SK-N-SH (cell line): ENCODE measurements at regions not wholly inside any gene's neighbourhood (a gene's known extent, or its start where the extent isn't known, plus 50 kb on each side); places are given as distances from the start of the nearest gene placed in this dataset.

ENCODE experiments used
- CTCF ChIA-PET: fragments of 300-600, 350-600 bp; formaldehyde crosslinking; extraction: SDS; loops from one replicate; lab custom pipeline; 2021; lab: Yijun Ruan, JAX
- POLR2A ChIA-PET: fragments of 350-600 bp; sonication (Branson Sonifier 250); formaldehyde crosslinking; extraction: SDS; loops from one replicate; lab custom pipeline; 2020; ENCODE audit warnings: antibody characterized with exemption, inconsistent platforms; lab: Yijun Ruan, JAX
- DNase-seq: peaks from one replicate; pipeline ENCODE4 v3.0.0; 2012
- H2AFZ ChIP-seq: fragments of 200-600 bp; sonication (generic); 2 replicates; pipeline ENCODE4 v1.8.1; 2016; ENCODE audit warnings: antibody characterized with exemption, mild to moderate bottlenecking, low read depth
- H3F3A ChIP-seq: fragments of 200-600 bp; sonication (generic); replicated peaks from 2 replicates; pipeline ENCODE3; 2016; ENCODE audit warnings: antibody characterized with exemption, mild to moderate bottlenecking; ENCODE audit not compliant: insufficient read depth
- H3K27ac ChIP-seq, 2 experiments: fragments of 200-500 bp in 1 of 2; fragments of 200-600 bp in 1 of 2; sonication (Bioruptor generic) in 1 of 2; sonication (generic), shearing (Covaris generic) in 1 of 2; 2 replicates each; pipeline versions ENCODE4 v1.5.1 to v1.6.1; 2014 to 2016; ENCODE audit warnings: low read depth in 2 of 2, inconsistent platforms in 1 of 2, low read length in 1 of 2, mild to moderate bottlenecking in 1 of 2, mixed read lengths in 1 of 2
- H3K27me3 ChIP-seq: fragments of 200-600 bp; sonication (generic), shearing (Covaris generic); 2 replicates; pipeline ENCODE4 v1.6.1; 2016; ENCODE audit warnings: mixed run types; ENCODE audit not compliant: insufficient read depth
- H3K36me3 ChIP-seq, 2 experiments: fragments of 200-500 bp in 1 of 2; fragments of 200-600 bp in 1 of 2; sonication (Bioruptor generic) in 1 of 2; sonication (generic) in 1 of 2; replicated peaks in 1 of 2; 2 replicates each; pipeline versions ENCODE3 to v1.5.1; 2014 to 2016; ENCODE audit warnings: low read length in 1 of 2, mild to moderate bottlenecking in 1 of 2; ENCODE audit not compliant: insufficient read depth in 2 of 2, control insufficient read depth in 1 of 2
- H3K4me1 ChIP-seq, 2 experiments: fragments of 200-500 bp in 1 of 2; fragments of 200-600 bp in 1 of 2; sonication (Bioruptor generic) in 1 of 2; sonication (generic), shearing (Covaris generic) in 1 of 2; 2 replicates each; pipeline versions ENCODE4 v1.5.1 to v1.6.1; 2014 to 2016; ENCODE audit warnings: low read depth in 1 of 2, low read length in 1 of 2, mixed run types in 1 of 2; ENCODE audit not compliant: insufficient read depth in 2 of 2, control insufficient read depth in 1 of 2
- H3K4me2 ChIP-seq: fragments of 200-600 bp; sonication (generic), shearing (Covaris generic); 2 replicates; pipeline ENCODE4 v1.6.1; 2017; ENCODE audit warnings: mixed run types
- H3K4me3 ChIP-seq, 2 experiments: fragments of 200-500 bp in 1 of 2; fragments of 200-600 bp in 1 of 2; sonication (Bioruptor generic) in 1 of 2; sonication (generic), shearing (Covaris generic) in 1 of 2; 2 replicates each; pipeline versions ENCODE4 v1.5.1 to v1.8.1; 2014 to 2016; ENCODE audit warnings: low read depth in 2 of 2, inconsistent platforms in 1 of 2, low read length in 1 of 2, mild to moderate bottlenecking in 1 of 2, mixed read lengths in 1 of 2, moderate library complexity in 1 of 2
- H3K79me2 ChIP-seq: fragments of 200-600 bp; sonication (generic); 2 replicates; pipeline ENCODE4 v1.8.1; 2017; ENCODE audit warnings: mild to moderate bottlenecking; ENCODE audit not compliant: insufficient read depth
- H3K9ac ChIP-seq: fragments of 200-600 bp; sonication (generic); 2 replicates; pipeline ENCODE4 v1.6.1; 2017; ENCODE audit warnings: mixed run types
- H3K9me2 ChIP-seq: fragments of 200-600 bp; sonication (generic); 2 replicates; pipeline ENCODE4 v1.6.1; 2017; ENCODE audit warnings: mixed run types
- H3K9me3 ChIP-seq: fragments of 200-600 bp; sonication (generic); 2 replicates; pipeline ENCODE4 v1.6.1; 2017; ENCODE audit warnings: mixed run types, mild to moderate bottlenecking, moderate library complexity
- H4K20me1 ChIP-seq: fragments of 200-600 bp; sonication (generic); 2 replicates; pipeline ENCODE4 v1.6.1; 2017; ENCODE audit warnings: mild to moderate bottlenecking, mixed run types; ENCODE audit not compliant: insufficient read depth
- ELF1 ChIP-seq: IDR thresholded peaks from 2 replicates; pipeline ENCODE4 v1.4.0; 2012
- EP300 ChIP-seq, 2 experiments: IDR thresholded peaks; 2 replicates each; pipeline versions ENCODE4 v1.4.0 to v1.6.1; 2012; ENCODE audit warnings: borderline replicate concordance in 1 of 2, low read depth in 1 of 2, low read length in 1 of 2
- EZH2phosphoT487 ChIP-seq: fragments of 200-600 bp; sonication (generic); IDR thresholded peaks from 2 replicates; pipeline ENCODE4 v1.6.1; 2017; ENCODE audit warnings: low read depth, mixed run types, mild to moderate bottlenecking, antibody characterized with exemption, moderate library complexity, borderline replicate concordance
- FOSL2 ChIP-seq: IDR thresholded peaks from 2 replicates; pipeline ENCODE4 v1.4.0; 2012; ENCODE audit warnings: low read depth, mild to moderate bottlenecking, moderate library complexity, borderline replicate concordance
- FOXJ3 ChIP-seq: sonication (generic); formaldehyde crosslinking; IDR thresholded peaks from 2 replicates; pipeline ENCODE4 v1.5.1; 2020; ENCODE audit warnings: mild to moderate bottlenecking, missing genetic modification reagents
- FOXM1 ChIP-seq: IDR thresholded peaks from 2 replicates; pipeline ENCODE4 v1.4.0; 2012; ENCODE audit warnings: low read depth, mild to moderate bottlenecking
- GATA2 ChIP-seq: sonication (generic); formaldehyde crosslinking; IDR thresholded peaks from 2 replicates; pipeline ENCODE4 v1.5.0; 2020; ENCODE audit warnings: mild to moderate bottlenecking, missing genetic modification reagents
- JUND ChIP-seq: IDR thresholded peaks from 2 replicates; pipeline ENCODE4 v1.4.0; 2012
- MAX ChIP-seq: IDR thresholded peaks from 2 replicates; pipeline ENCODE4 v1.4.0; 2012; ENCODE audit warnings: low read depth
- NRF1 ChIP-seq: IDR thresholded peaks from 2 replicates; pipeline ENCODE4 v1.6.1; 2012; ENCODE audit warnings: low read depth, mild to moderate bottlenecking, low read length
- PBX3 ChIP-seq: IDR thresholded peaks from 2 replicates; pipeline ENCODE4; 2012
- POLR2AphosphoS5 ChIP-seq: IDR thresholded peaks from 2 replicates; pipeline ENCODE4 v1.6.1; 2012; ENCODE audit warnings: low read depth, low read length
- RAD21 ChIP-seq: IDR thresholded peaks from 2 replicates; pipeline ENCODE4 v1.6.1; 2012; ENCODE audit warnings: mild to moderate bottlenecking, low read length
- RFX5 ChIP-seq: IDR thresholded peaks from 2 replicates; pipeline ENCODE4 v1.6.1; 2012; ENCODE audit warnings: mild to moderate bottlenecking, improper control_type of control experiment, low read length
- RXRA ChIP-seq: IDR thresholded peaks from 2 replicates; pipeline ENCODE4 v1.4.0; 2012; ENCODE audit warnings: low read depth, mild to moderate bottlenecking, borderline replicate concordance
- SIN3A ChIP-seq: IDR thresholded peaks from 2 replicates; pipeline ENCODE4 v1.6.1; 2012; ENCODE audit warnings: low read depth, mild to moderate bottlenecking, low read length, moderate library complexity, borderline replicate concordance
- TAF1 ChIP-seq: IDR thresholded peaks from 2 replicates; pipeline ENCODE4 v1.6.1; 2012; ENCODE audit warnings: low read depth, mild to moderate bottlenecking, low read length, moderate library complexity, borderline replicate concordance
- TEAD4 ChIP-seq: IDR thresholded peaks from 2 replicates; pipeline ENCODE4 v1.4.0; 2012; ENCODE audit warnings: mild to moderate bottlenecking, borderline replicate concordance; ENCODE audit not compliant: insufficient read depth
- USF1 ChIP-seq: IDR thresholded peaks from 2 replicates; pipeline ENCODE4 v1.4.0; 2012; ENCODE audit warnings: low read depth, borderline replicate concordance
- USF2 ChIP-seq: fragments of 150-350 bp; IDR thresholded peaks from 2 replicates; pipeline ENCODE4 v1.6.1; 2017; ENCODE audit warnings: antibody characterized with exemption, low read length, low read depth, borderline replicate concordance
- YY1 ChIP-seq: IDR thresholded peaks from 2 replicates; pipeline ENCODE4 v1.4.0; 2012; ENCODE audit warnings: low read depth, mild to moderate bottlenecking
- WGBS: methylation state at CpG from one replicate; pipeline ENCODE4 v1.1.6; 2017; ENCODE audit warnings: low lambda C conversion rate; 5-methylcytosine and 5-hydroxymethylcytosine counted together

GRCh38 chrX:23524467-23524866 is 142.8 kb upstream of the PRDX4 start:
- Histone ChIP-seq H3K27ac (no peak overlapping the region), H3K4me3 (no peak overlapping the region), H3K4me1 (no peaks in the 10 kb centered on the region), H3K27me3 (no peaks in the 10 kb centered on the region), H3K9me2 (no peaks in the 10 kb centered on the region), H3K4me2 (no peak overlapping the region), H4K20me1 (no peaks in the 10 kb centered on the region), H3K9me3 (no peaks in the 10 kb centered on the region), H3K79me2 (no peaks in the 10 kb centered on the region), H2AFZ (no peak overlapping the region), H3K36me3 (no peaks in the 10 kb centered on the region), H3F3A (no peaks in the 10 kb centered on the region), H3K9ac (no peak overlapping the region)
- ChIA-PET POLR2A (no interaction called here), CTCF (interaction anchor here (0.6 to 0.9 kb wide), 2 partner anchors 9 to 13 kb away, joined by 3 read pairs; no protein-coding TSS in a partner anchor)
- no peak for DNase-seq
- WGBS: 22% methylated on average over 5 of the region's 5 CpGs
- TF ChIP-seq JUND (no peak), MAX (no peak), PBX3 (no peak), FOSL2 (no peak), EP300 (IDR thresholded peaks at IDR 0.05; ENCODE audit: borderline replicate concordance in 1 of 2, low read depth in 1 of 2, low read length in 1 of 2) (no peak), EZH2phosphoT487 (no peak)

GRCh38 chrX:23525531-23525930 is 141.8 kb upstream of the PRDX4 start:
- Histone ChIP-seq H3K79me2 (no peaks in the 10 kb centered on the region), H3K27ac (no peak overlapping the region), H3K9ac (no peak overlapping the region), H3K4me3 (no peak overlapping the region), H3K27me3 (no peaks in the 10 kb centered on the region), H3K9me2 (no peaks in the 10 kb centered on the region), H3K9me3 (no peaks in the 10 kb centered on the region), H4K20me1 (no peaks in the 10 kb centered on the region), H3K36me3 (no peaks in the 10 kb centered on the region), H2AFZ (no peak overlapping the region), H3K4me1 (no peaks in the 10 kb centered on the region), H3F3A (no peaks in the 10 kb centered on the region), H3K4me2 (no peak overlapping the region)
- CTCF ChIA-PET: no interaction called here
- POLR2A ChIA-PET: no interaction called here
- no peak for TF ChIP-seq TAF1
- TF ChIP-seq RXRA: no peak
- no peak for TF ChIP-seq RAD21
- TF ChIP-seq EP300 (IDR thresholded peaks at IDR 0.05; ENCODE audit: borderline replicate concordance in 1 of 2, low read depth in 1 of 2, low read length in 1 of 2): no peak
- TF ChIP-seq TEAD4: no peak
- no peak for TF ChIP-seq NRF1
- no peak for TF ChIP-seq RFX5
- TF ChIP-seq FOXJ3 (CRISPR knock-in tag): no peak
- no peak for TF ChIP-seq YY1
- TF ChIP-seq GATA2 (CRISPR knock-in tag): no peak
- TF ChIP-seq PBX3: no peak
- TF ChIP-seq FOXM1: no peak
- no peak for TF ChIP-seq SIN3A
- no peak for TF ChIP-seq USF1
- no peak for TF ChIP-seq POLR2AphosphoS5
- no peak for TF ChIP-seq MAX
- no peak for TF ChIP-seq USF2
- TF ChIP-seq ELF1: no peak
- DNase-seq: no peak
- no CpG with 5 or more reads among the region's 1 CpG for WGBS
